Dendritic cell treated with granulocyte-macrophage colony-stimulating factor and Interleukin-4, amounts not matched to agents 40 ng/mL and 50 ng/mL, for 4 days (primary cell): ENCODE measurements at regions not wholly inside any gene's neighbourhood (a gene's known extent, or its start where the extent isn't known, plus 50 kb on each side); places are given as distances from the start of the nearest gene placed in this dataset.

ENCODE experiments used
- H3K27ac Mint-ChIP-seq: one replicate; pipeline ENCODE4 v1.8.0; 2022; ENCODE audit warnings: mild to moderate bottlenecking, mixed read lengths
- H3K27me3 Mint-ChIP-seq: one replicate; pipeline ENCODE4 v1.8.0; 2022; ENCODE audit warnings: mild to moderate bottlenecking, mixed read lengths
- H3K36me3 Mint-ChIP-seq: one replicate; pipeline ENCODE4 v1.8.0; 2022; ENCODE audit warnings: low read depth, mixed read lengths
- H3K4me1 Mint-ChIP-seq: one replicate; pipeline ENCODE4 v1.8.0; 2022; ENCODE audit warnings: low read depth, mixed read lengths
- H3K4me3 Mint-ChIP-seq: one replicate; pipeline ENCODE4 v1.8.0; 2022; ENCODE audit warnings: mild to moderate bottlenecking, moderate library complexity, mixed read lengths
- H3K9me3 Mint-ChIP-seq: one replicate; pipeline ENCODE4 v1.8.0; 2022; ENCODE audit warnings: mixed read lengths
- intact Hi-C: fragments of 100-400 bp; cut with micrococcal nuclease; formaldehyde crosslinking; loops from one replicate; pipeline ENCODE4 v1.15.0; 2022

- intact Hi-C loops, result no loop called here
- no peaks in the 10 kb centered on the region for H3K36me3 Mint-ChIP-seq
- no peak overlapping the region for H3K27ac Mint-ChIP-seq
- H3K27me3 Mint-ChIP-seq, result no peaks in the 10 kb centered on the region
- no peaks in the 10 kb centered on the region for H3K4me1 Mint-ChIP-seq
- no peak overlapping the region for H3K4me3 Mint-ChIP-seq
- H3K9me3 Mint-ChIP-seq, result peaks cover 6% of the 10 kb centered on the region
These were observed 661.0 kb downstream of the RPS29 start for GRCh38 chr14:48925184-48925583.

- intact Hi-C loops, result no loop called here
- Mint-ChIP-seq H3K4me3 (no peak overlapping the region), H3K27me3 (no peaks in the 10 kb centered on the region), H3K9me3 (peaks cover 11% of the 10 kb centered on the region), H3K36me3 (no peaks in the 10 kb centered on the region), H3K27ac (no peak overlapping the region), H3K4me1 (no peaks in the 10 kb centered on the region)
These were observed 671.3 kb downstream of the RPS29 start for GRCh38 chr14:48914921-48915320.

GRCh38 chr14:48914382-48914781 is 671.8 kb downstream of the RPS29 start:
- intact Hi-C loops, result no loop called here
- no peaks in the 10 kb centered on the region for H3K36me3 Mint-ChIP-seq
- no peaks in the 10 kb centered on the region for H3K27me3 Mint-ChIP-seq
- H3K4me1 Mint-ChIP-seq, result no peaks in the 10 kb centered on the region
- no peak overlapping the region for H3K27ac Mint-ChIP-seq
- peaks cover 11% of the 10 kb centered on the region for H3K9me3 Mint-ChIP-seq
- no peak overlapping the region for H3K4me3 Mint-ChIP-seq

DNA sequence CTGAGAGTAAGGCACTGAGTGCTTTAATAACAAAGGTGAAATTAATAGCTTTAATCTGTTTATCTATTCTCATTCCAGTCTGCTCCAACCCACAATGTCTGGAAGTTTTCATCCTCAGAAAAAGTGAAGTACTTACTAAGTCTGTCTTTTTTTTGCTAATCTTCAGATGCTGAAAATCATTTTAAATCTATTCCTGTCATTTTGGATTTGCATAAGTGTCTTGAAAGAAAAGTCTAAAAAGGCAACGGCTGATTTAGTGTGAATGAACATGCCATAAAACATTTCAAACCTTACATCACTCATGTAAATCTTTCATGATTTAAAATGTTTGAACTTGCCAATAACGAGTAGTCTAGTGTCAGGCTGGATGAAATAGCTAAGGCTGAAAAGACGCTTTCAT is 685.6 kb downstream of the RPS29 start:
- no peaks in the 10 kb centered on the region for H3K27me3 Mint-ChIP-seq
- no peaks in the 10 kb centered on the region for H3K36me3 Mint-ChIP-seq
- H3K4me1 Mint-ChIP-seq, result no peaks in the 10 kb centered on the region
- no peak overlapping the region for H3K27ac Mint-ChIP-seq
- H3K9me3 Mint-ChIP-seq, result no peaks in the 10 kb centered on the region
- intact Hi-C loops, result no loop called here
- H3K4me3 Mint-ChIP-seq, result no peak overlapping the region

DNA sequence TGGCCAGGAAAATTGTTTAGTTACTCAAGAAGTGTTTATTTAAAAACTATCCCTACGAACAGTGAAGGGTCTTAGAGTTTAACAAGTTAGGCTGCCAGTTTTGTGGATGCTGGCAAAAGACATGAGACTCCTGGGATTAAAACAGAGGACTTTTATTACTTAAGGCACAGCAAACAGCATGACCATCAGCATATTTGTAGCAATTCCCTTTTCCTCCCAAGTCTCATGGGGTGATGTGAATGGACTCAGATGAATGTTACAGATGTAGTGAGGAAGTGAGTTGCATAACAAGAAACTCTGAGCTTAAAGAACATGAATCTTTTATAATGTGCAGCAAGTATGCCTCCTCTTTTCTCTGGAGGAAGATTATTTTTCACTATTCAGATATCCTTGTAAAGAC is 695.8 kb downstream of the RPS29 start:
- Mint-ChIP-seq H3K4me1 (no peaks in the 10 kb centered on the region), H3K4me3 (no peak overlapping the region), H3K27me3 (no peaks in the 10 kb centered on the region), H3K27ac (no peak overlapping the region), H3K36me3 (no peaks in the 10 kb centered on the region), H3K9me3 (no peaks in the 10 kb centered on the region)
- intact Hi-C loops, result no loop called here

DNA sequence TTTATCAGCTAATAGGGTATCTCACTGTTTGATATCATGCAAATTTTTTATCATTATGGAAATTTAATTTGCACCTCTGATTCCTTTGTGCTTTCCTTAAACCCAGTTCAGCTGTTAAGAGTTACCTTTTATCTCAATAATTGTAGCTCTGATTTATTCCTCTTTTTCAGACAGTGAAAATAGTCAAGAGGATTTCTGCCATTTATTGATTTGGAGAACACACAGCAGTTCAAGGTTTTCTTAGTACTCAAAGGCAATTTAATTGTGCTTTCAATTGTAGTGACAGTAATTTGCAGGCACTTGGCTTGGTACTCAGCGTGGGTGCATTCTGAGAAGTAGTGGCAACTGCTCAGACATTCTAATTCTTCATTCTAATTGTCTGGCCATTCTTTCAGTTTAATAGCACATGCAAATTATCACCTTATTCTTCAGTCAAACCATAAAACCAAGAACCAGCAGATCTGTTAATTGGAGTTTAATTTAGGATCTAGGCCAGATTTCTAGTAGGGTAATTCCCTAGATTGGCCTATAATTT is 709.3 kb downstream of the RPS29 start:
- Mint-ChIP-seq H3K4me1 (no peaks in the 10 kb centered on the region), H3K36me3 (no peaks in the 10 kb centered on the region), H3K4me3 (no peak overlapping the region), H3K27me3 (no peaks in the 10 kb centered on the region), H3K9me3 (no peaks in the 10 kb centered on the region), H3K27ac (no peak overlapping the region)
- intact Hi-C loops, result no loop called here

DNA sequence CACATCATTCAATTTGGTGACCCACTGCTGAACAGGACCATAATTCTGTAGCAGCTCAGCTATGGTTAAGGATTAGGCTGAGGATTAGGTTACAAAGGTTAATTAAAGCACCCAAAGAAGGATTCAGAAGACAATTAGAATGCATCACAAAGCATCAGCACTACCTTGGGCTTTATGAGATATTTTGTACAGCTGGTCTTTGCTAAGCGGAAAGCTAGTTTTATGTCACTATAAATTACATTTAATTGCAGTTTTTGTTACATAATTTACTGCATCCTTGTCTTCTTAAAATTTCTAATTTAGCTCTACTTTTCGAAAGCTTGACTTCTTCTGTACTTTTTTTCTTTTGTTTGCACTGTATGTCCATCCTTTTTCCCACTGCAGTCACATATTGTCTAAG is 711.5 kb downstream of the RPS29 start:
- Mint-ChIP-seq H3K27ac (no peak overlapping the region), H3K9me3 (no peaks in the 10 kb centered on the region), H3K36me3 (no peaks in the 10 kb centered on the region), H3K4me1 (no peaks in the 10 kb centered on the region), H3K4me3 (no peak overlapping the region), H3K27me3 (no peaks in the 10 kb centered on the region)
- intact Hi-C loops, result no loop called here

GRCh38 chr14:48857366-48857765 is 728.8 kb downstream of the RPS29 start:
- H3K9me3 Mint-ChIP-seq, result no peaks in the 10 kb centered on the region
- no peaks in the 10 kb centered on the region for H3K27me3 Mint-ChIP-seq
- H3K4me3 Mint-ChIP-seq, result no peak overlapping the region
- no peak overlapping the region for H3K27ac Mint-ChIP-seq
- no peaks in the 10 kb centered on the region for H3K36me3 Mint-ChIP-seq
- H3K4me1 Mint-ChIP-seq, result no peaks in the 10 kb centered on the region
- intact Hi-C loops, result no loop called here

GRCh38 chr14:48853159-48853558 is 733.0 kb downstream of the RPS29 start:
- Mint-ChIP-seq H3K9me3 (no peaks in the 10 kb centered on the region), H3K27ac (no peak overlapping the region), H3K4me3 (no peak overlapping the region), H3K36me3 (no peaks in the 10 kb centered on the region), H3K27me3 (no peaks in the 10 kb centered on the region), H3K4me1 (no peaks in the 10 kb centered on the region)
- intact Hi-C loops, result no loop called here

DNA sequence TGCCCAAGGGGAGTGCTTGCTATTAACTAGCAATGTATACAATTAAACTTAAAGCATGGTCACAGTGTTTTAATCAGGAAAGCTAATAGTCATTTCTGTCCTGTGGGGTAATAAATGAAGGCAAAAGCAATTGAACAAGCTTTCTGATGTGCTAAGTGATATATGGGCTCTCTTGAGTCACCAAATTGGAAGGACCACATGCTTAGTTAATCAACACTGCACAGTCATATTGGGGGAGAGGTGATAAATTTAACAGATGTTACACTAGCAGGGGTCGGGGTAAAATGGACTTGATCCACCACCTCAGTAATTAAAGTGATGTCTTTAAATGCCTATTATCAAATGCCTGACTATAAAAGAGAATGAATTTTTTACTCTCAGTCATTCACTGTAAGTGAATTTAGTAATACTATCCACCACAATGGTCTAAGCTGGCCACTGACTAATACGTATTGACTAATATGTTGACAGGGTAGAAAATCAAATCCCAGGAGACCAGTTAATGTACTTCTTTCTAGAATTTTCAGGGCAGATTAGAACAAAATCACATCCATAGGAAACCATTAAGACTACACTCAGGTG is 736.3 kb downstream of the RPS29 start:
- no peak overlapping the region for H3K4me3 Mint-ChIP-seq
- H3K9me3 Mint-ChIP-seq, result peaks cover 8% of the 10 kb centered on the region
- no peaks in the 10 kb centered on the region for H3K36me3 Mint-ChIP-seq
- H3K4me1 Mint-ChIP-seq, result no peaks in the 10 kb centered on the region
- H3K27me3 Mint-ChIP-seq, result no peaks in the 10 kb centered on the region
- no peak overlapping the region for H3K27ac Mint-ChIP-seq
- intact Hi-C loops, result no loop called here

DNA sequence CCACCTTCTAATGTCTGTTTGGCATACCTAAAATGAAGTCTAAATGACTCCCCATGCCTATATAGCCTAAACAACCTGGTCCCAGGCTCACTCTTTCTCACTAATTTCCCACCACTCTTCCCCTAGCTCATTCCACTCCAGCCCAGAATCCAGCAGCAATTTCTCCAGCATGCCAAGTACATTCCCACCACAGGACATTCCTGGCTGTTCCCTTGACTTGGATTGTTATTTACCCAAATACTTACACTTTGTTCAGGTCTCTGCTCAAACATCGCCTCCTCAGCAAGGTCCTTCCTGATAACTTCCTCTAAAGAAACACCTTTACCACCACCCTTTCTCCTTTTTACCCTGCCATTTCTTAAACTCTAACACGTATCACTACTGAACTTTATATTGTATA is 743.4 kb downstream of the RPS29 start:
- Mint-ChIP-seq H3K27me3 (no peaks in the 10 kb centered on the region), H3K9me3 (peaks cover 6% of the 10 kb centered on the region), H3K27ac (no peak overlapping the region), H3K36me3 (no peaks in the 10 kb centered on the region), H3K4me1 (no peaks in the 10 kb centered on the region), H3K4me3 (no peak overlapping the region)
- intact Hi-C loops, result no loop called here

DNA sequence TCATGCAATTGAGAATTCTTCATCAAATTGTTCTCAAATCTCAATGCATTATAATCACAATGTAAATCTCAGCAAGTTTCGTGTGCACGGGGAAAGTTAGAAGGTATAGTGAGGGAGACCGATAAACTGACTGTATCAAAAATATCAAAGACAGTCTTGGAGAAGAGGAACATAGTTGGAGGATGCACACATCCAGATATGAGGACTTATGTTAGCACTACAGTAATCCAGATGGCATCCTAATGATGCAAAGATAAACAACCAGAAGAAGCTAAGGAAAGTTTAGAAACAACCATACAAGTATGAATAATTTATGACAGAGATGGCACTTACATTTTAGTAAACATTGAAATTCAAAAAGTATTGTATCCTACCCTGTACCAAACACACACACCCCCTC is 760.1 kb downstream of the RPS29 start:
- H3K4me3 Mint-ChIP-seq, result no peak overlapping the region
- H3K4me1 Mint-ChIP-seq, result no peaks in the 10 kb centered on the region
- intact Hi-C loops, result no loop called here
- no peaks in the 10 kb centered on the region for H3K27me3 Mint-ChIP-seq
- H3K27ac Mint-ChIP-seq, result no peak overlapping the region
- H3K9me3 Mint-ChIP-seq, result peaks cover under 1% of the 10 kb centered on the region
- no peaks in the 10 kb centered on the region for H3K36me3 Mint-ChIP-seq

- H3K27ac Mint-ChIP-seq, result no peak overlapping the region
These were observed 771.6 kb downstream of the RPS29 start for GRCh38 chr14:48814562-48814961.

GRCh38 chr14:48805315-48805714 is 780.9 kb downstream of the RPS29 start:
- intact Hi-C loops, result no loop called here
- H3K4me1 Mint-ChIP-seq, result no peaks in the 10 kb centered on the region
- H3K36me3 Mint-ChIP-seq, result no peaks in the 10 kb centered on the region
- peaks cover 35% of the 10 kb centered on the region for H3K9me3 Mint-ChIP-seq
- no peak overlapping the region for H3K27ac Mint-ChIP-seq
- H3K27me3 Mint-ChIP-seq, result no peaks in the 10 kb centered on the region
- H3K4me3 Mint-ChIP-seq, result no peak overlapping the region

More at GRCh38 chr14:48814562-48814961, 771.6 kb downstream of the RPS29 start:
- Mint-ChIP-seq H3K4me1 (no peaks in the 10 kb centered on the region), H3K9me3 (peaks cover 18% of the 10 kb centered on the region), H3K27me3 (no peaks in the 10 kb centered on the region), H3K36me3 (no peaks in the 10 kb centered on the region), H3K4me3 (no peak overlapping the region)
- intact Hi-C loops, result no loop called here

DNA sequence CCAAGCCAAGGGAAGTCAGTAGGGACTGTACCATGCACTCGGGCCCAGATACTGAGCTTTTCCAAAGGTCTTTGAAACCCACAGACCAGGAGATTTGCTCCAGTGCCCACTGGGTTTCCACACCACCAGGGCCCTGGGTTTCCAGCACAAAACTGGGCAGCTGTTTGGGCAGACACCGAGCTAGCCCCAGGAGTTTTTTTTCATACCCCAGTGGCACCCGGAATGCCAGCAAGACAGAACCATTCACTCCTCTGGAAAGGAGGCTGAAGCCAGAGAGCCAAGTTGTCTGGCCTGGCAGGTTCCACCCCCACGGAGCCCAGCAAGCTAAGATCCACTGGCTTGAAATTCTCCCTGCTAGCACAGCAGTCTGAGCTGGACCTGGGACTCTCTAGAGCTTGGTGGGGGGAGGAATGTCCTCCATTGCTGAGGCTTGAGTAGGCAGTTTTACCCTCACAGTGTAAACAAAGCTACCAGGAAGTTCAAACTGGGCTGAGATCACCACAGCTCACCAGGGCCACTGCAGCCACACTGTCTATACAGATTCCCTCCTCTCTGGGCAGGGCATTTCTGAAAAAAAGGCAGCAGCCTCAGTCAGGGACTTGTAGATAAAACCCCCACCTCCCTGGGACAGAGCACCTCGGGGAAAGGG is 793.7 kb downstream of the RPS29 start:
- Mint-ChIP-seq H3K4me1 (no peaks in the 10 kb centered on the region), H3K36me3 (no peaks in the 10 kb centered on the region), H3K9me3 (peaks cover 45% of the 10 kb centered on the region), H3K27ac (no peak overlapping the region), H3K27me3 (no peaks in the 10 kb centered on the region), H3K4me3 (no peak overlapping the region)
- intact Hi-C loops, result no loop called here
